ENCODE measurements at regions not wholly inside any gene's neighbourhood (a gene's known extent, or its start where the extent isn't known, plus 50 kb on each side); places are given as distances from the start of the nearest gene placed in this dataset.
"Not testable (repeated sequence)": the region's sequence is repeated elsewhere in the genome, so short reads cannot be mapped to it uniquely, and the experiment has no call there.

GRCh38 chr18:78447211-78447610 is 532.4 kb upstream of the SALL3 start:
- no peak for DNase-seq (ENCODE audit: low read depth in 2 of 2)

GRCh38 chr18:78448106-78448505 is 531.5 kb upstream of the SALL3 start:
- no peak for DNase-seq (ENCODE audit: low read depth in 2 of 2)

- no peak for DNase-seq (ENCODE audit: low read depth in 2 of 2)
Measured at GRCh38 chr18:78448591-78448990, 531.0 kb upstream of the SALL3 start.

GRCh38 chr18:78454221-78454620 is 525.4 kb upstream of the SALL3 start:
- DNase-seq (ENCODE audit: low read depth in 2 of 2), result no peak

GRCh38 chr18:78455386-78455785 is 524.2 kb upstream of the SALL3 start:
- DNase-seq (ENCODE audit: low read depth in 2 of 2), result no peak

GRCh38 chr18:78457011-78457410 is 522.6 kb upstream of the SALL3 start:
- DNase-seq (ENCODE audit: low read depth in 2 of 2), result no peak

- DNase-seq (ENCODE audit: low read depth in 2 of 2), result no peak
Measured at GRCh38 chr18:78457731-78458130, 521.9 kb upstream of the SALL3 start.

- DNase-seq (ENCODE audit: low read depth in 2 of 2), result no peak
Measured at GRCh38 chr18:78458356-78458755, 521.3 kb upstream of the SALL3 start.

- no peak for DNase-seq (ENCODE audit: low read depth in 2 of 2)
Measured at GRCh38 chr18:78459668-78460067, 520.0 kb upstream of the SALL3 start.

GRCh38 chr18:78460558-78460957 is 519.1 kb upstream of the SALL3 start:
- no peak for DNase-seq (ENCODE audit: low read depth in 2 of 2)

GRCh38 chr18:78473563-78473962 is 506.1 kb upstream of the SALL3 start:
- DNase-seq (ENCODE audit: low read depth in 2 of 2), result no peak

- no peak for DNase-seq (ENCODE audit: low read depth in 2 of 2)
Measured at GRCh38 chr18:78477840-78478239, 501.8 kb upstream of the SALL3 start.

- DNase-seq (ENCODE audit: low read depth in 2 of 2), result no peak
Measured at GRCh38 chr18:78479443-78479842, 500.2 kb upstream of the SALL3 start.

- no peak for DNase-seq (ENCODE audit: low read depth in 2 of 2)
Measured at GRCh38 chr18:78480262-78481054, 499.2 kb upstream of the SALL3 start.

GRCh38 chr18:78482378-78482777 is 497.2 kb upstream of the SALL3 start:
- no peak for DNase-seq (ENCODE audit: low read depth in 2 of 2)

GRCh38 chr18:78487649-78488048 is 492.0 kb upstream of the SALL3 start:
- no peak for DNase-seq (ENCODE audit: low read depth in 2 of 2)

GRCh38 chr18:78492064-78492812 is 487.4 kb upstream of the SALL3 start:
- DNase-seq (ENCODE audit: low read depth in 2 of 2), result no peak

- DNase-seq (ENCODE audit: low read depth in 2 of 2), result no peak
Measured at GRCh38 chr18:78492813-78493371, 486.7 kb upstream of the SALL3 start.

- DNase-seq (ENCODE audit: low read depth in 2 of 2), result not testable (repeated sequence)
Measured at GRCh38 chr18:78493490-78493889, 486.1 kb upstream of the SALL3 start.

GRCh38 chr18:78494204-78495085 is 485.2 kb upstream of the SALL3 start:
- DNase-seq (ENCODE audit: low read depth in 2 of 2), result no peak

GRCh38 chr18:78495550-78495949 is 484.1 kb upstream of the SALL3 start:
- no peak for DNase-seq (ENCODE audit: low read depth in 2 of 2)

GRCh38 chr18:78496079-78496478 is 483.5 kb upstream of the SALL3 start:
- DNase-seq (ENCODE audit: low read depth in 2 of 2), result no peak

All from activated CD4-positive, alpha-beta T cell treated with anti-CD3 and anti-CD28 coated beads for 24 hours (primary cell).